GM10266 (cell line): ENCODE measurements at regions not wholly inside any gene's neighbourhood (a gene's known extent, or its start where the extent isn't known, plus 50 kb on each side); places are given as distances from the start of the nearest gene placed in this dataset.

Experiments used
- DNase-seq: peaks from one replicate; pipeline ENCODE4 v3.0.0; 2012; ENCODE audit errors: extremely low spot score
- CTCF ChIP-seq: IDR thresholded peaks from 2 replicates; pipeline ENCODE4 v1.5.1; 2012; ENCODE audit warnings: mild to moderate bottlenecking, low read depth; ENCODE audit not compliant: control insufficient read depth, insufficient read depth; ENCODE audit errors: missing control alignments

- DNase-seq: peak; percentile 1
- TF ChIP-seq CTCF: no peak
Measured at GRCh38 chr3:193145248-193145647, 95.8 kb upstream of the PLAAT1 start.

GRCh38 chr3:193148688-193149473 is 92.1 kb upstream of the PLAAT1 start:
- DNase-seq: peak; percentile 1
- TF ChIP-seq CTCF: no peak

- DNase-seq: peak; percentile 0
- TF ChIP-seq CTCF: no peak
Measured at GRCh38 chr3:193149998-193150397, 91.0 kb upstream of the PLAAT1 start.

GRCh38 chr3:193155044-193155781 is 85.8 kb upstream of the PLAAT1 start:
- DNase-seq: peak; percentile 0

- TF ChIP-seq CTCF: no peak
- peak; percentile 1 for DNase-seq
Measured at GRCh38 chr3:193157051-193157450, 84.0 kb upstream of the PLAAT1 start.

GRCh38 chr3:193165431-193166120 is 75.4 kb upstream of the PLAAT1 start:
- TF ChIP-seq CTCF: no peak
- DNase-seq: no peak

GRCh38 chr3:193168931-193169330 is 72.1 kb upstream of the PLAAT1 start:
- peak; percentile 0 for DNase-seq
- TF ChIP-seq CTCF: no peak
